HG03460 (cell line): ENCODE measurements at regions not wholly inside any gene's neighbourhood (a gene's known extent, or its start where the extent isn't known, plus 50 kb on each side); places are given as distances from the start of the nearest gene placed in this dataset.
A peak's percentile ranks its signal among the peaks of the same experiment; 100 is the strongest.

Experiments used
- ATAC-seq: cut with Tn5 transposase; IDR thresholded peaks from one replicate; pipeline ENCODE4 v1.9.1; 2021; ENCODE audit not compliant: unreplicated experiment

DNA sequence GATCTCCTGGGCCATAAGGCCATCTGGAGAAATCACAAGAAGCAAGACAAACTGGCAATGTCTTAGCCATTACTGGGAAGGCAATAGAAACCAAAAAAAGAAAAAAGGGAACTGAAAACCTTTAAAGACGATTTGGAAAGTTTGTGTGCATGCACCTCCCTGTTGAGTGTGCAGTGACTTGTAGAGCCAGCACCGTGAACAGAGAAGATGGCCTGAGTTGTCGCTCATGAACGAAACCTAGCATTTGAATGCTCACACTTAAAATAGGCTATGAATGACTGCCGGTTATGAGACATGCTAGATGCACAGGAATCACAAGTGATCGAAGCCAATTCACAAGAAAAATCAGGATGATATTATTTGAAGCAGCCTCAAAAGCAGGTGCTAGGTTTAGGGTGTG lies 151.3 kb upstream of the ADO start:
- ATAC-seq: peak; percentile 81

DNA sequence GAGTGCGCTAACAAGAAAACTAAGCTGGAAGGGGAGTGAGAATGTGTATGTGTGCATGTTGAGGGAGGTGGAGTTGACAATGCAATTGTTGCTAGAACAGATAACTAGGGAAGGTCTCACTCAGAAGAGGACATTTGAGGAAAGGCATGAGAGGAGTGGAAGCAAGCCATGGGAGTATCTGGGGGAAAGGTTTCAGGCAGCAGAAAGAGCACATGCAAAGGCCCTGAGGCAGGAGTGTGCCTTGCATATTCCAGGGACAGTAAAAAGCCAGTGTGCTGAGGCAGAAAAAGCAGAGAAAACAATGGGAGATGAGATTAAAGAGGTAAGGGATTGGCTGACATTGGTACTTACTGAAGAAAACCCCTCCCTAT lies 149.6 kb upstream of the ADO start:
- no peak for ATAC-seq

DNA sequence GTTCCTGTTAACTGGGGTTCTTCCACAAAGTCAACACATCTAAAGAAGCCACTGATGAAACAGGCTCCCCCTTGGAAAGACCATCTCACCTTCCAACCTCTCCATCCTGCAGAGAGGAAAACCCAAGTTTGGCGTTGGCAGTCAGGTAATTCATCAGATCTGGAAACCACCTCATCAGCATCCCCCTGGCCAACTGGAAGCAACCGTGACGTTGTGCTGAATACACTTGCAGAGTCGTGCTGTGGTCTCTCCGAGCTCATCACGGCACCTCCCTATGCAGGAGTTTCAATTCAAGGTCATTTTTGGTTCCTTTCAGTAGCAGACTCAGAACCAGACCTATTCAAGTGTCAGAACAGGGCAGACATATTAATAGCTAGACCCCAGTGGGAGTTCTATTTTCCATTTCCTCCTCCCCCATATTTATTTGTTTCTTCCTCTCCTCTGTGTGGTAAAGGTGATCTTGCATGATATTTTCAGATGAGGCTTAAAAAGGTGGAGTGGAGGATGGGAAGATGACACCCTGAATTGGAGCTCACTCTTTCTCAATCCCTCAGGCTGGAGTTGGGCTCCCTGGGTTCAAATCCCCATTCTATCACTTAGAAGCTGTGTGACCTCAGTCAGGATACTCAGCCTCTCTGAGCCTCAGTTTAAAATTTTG lies 149.1 kb upstream of the ADO start:
- peak; percentile 81 for ATAC-seq

DNA sequence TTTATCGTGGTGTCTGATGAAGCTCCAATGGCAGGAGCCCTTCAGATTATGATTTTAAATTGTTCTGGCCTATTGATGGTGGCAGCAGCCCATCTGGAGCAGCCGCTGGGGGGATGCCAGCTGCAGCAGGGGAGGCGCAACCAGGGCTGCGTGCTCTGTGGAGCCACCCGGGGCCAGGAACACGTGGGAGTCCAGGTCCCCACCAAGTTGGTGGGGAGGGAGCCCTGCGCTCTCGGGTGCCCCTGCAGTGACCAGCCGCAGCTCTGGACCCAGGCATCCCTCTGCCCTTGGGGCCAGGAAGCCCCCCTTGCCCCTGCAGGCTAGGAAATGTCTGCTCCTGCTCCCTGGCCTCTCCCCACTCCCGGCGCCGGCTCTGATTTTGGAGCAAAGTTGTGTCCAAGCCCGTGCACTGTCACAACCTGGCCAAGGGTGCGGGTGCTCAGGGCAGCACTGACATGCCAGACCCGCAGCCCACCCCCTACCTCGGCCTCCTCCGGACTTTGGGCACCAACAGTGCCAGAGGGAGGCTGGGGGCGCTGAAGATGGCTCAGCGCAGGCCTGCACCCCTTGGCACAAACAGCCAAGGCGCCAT lies 147.2 kb upstream of the ADO start:
- ATAC-seq: no peak

DNA sequence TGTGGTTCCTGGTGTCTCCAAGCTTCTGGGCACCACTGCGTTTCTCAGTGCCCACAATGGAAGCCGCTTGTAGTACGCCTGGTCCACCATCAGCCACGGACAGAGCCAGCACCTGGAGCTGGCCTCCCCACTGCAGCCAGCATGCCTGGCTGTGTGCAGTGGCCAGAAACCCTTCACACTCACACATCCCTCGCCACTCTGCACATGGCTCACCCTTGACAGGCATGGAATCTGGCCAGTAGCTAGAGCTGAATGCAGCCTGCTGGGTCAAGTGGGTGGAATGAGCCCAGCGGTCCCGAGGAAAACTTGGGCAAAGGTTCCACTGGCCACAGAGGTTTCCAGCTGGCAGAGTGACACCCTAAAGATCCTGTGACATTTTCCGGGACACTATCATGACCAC lies 146.0 kb upstream of the ADO start:
- no peak for ATAC-seq

DNA sequence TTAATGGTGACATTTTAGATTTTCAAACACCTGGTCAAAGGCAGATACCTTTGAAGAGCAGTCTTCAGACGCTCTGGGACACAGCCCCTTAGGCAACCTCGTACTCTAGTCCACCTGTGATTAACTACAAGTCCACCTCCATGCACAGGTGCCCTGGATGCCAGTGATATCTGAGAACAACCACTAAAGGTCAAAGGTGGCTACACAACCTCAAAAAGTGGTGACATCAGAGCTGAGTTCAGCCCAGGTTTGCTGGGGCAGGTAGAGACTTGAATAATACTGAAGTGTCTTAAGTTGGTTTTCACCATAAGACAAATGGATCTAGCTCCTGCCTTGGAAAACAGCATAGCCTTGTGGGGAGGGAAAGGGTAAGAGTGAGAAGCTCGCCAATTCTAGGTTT lies 143.4 kb upstream of the ADO start:
- no peak for ATAC-seq

DNA sequence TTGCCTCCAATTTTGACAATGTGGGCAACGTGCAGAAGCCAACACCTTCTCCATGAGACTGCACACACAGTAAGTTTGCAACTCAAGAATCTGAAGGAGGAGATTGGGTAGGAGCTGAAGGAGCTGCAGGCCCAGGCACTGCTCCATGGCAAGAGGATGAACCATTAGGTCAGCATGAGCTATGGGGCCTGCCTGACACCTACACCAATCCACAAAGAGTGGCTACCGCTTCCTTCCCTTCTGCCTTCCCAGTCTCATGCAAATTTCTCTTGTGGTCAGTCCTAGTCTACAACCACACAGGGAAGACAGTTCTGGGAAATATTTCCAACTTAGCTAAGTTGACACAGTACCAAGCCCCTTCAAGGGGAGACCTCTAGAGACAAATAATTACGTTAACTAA lies 142.0 kb upstream of the ADO start:
- no peak for ATAC-seq

DNA sequence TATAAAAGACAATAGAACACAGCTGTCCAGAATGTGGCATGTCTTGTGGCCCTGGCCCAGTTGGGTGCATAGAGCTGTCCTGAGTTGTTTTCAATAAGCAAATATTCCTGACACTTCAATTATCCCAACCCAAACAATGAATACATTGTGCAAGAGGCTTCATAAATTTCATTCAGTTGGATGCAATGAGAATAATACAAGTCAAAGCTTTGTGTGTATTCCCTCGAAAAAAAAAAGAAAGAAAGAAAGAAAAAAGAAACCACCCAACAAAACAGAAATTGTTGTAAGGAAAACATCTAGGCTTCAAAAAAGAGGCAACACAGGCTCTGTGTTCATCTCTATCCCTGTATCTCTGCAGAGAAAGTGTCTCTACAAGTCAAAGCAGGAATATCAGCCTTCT lies 138.7 kb upstream of the ADO start:
- ATAC-seq: no peak

DNA sequence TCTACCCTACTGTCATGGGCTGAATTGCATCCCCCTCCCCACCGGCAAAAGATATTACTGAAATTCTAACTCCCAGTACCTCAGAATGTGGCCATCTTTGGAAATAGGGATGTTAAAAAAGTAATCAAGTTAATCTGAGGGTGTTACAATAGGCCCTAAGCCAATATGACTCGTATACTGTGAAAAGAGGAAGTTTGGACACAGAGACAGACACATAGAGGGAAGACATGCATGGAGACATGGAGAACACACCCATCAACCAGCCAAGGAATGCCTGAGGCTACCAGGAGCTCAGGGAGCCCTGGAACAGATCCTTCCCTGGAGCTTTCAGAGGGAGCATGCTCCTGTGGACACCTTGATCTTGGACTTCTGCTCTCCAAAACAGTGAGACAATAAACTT lies 138.2 kb upstream of the ADO start:
- no peak for ATAC-seq

DNA sequence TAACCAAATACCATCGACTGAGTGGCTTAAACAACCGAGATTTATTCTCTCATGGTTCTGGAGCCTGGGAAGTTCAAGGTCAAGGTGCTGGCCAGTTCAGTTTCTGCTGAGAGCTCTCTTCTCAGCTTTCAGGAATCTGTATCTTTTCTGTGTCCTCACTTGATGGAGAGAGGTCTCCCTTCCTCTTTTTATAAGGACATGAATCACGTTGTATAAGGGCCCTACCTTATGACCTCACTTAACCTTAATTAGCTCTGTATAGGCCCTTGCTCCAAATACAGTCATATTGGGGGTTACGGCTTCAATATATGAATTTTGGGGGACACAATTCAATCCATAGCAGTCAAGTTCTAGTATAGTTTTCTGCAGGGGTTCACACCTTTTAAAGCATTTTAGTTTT lies 135.2 kb upstream of the ADO start:
- ATAC-seq: no peak

DNA sequence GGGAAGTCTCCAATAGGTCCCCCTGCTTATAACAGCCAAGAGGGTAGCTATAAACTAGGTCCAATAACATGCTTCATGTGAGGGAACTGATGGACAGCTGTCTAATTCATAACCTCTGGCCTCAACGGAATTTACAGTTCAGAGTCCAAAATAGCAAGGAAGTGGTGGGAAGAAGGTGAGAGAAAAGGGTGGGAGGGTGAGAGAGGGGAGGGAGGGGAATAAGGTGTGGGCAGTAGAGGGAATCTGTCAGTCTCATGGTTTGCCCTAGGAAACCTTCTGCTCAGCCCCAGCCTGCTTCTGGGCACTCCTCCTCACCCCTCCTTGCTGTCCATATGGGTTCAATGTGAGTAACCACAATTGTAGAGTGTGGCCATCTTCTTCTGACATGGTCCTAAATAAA lies 133.4 kb upstream of the ADO start:
- no peak for ATAC-seq

DNA sequence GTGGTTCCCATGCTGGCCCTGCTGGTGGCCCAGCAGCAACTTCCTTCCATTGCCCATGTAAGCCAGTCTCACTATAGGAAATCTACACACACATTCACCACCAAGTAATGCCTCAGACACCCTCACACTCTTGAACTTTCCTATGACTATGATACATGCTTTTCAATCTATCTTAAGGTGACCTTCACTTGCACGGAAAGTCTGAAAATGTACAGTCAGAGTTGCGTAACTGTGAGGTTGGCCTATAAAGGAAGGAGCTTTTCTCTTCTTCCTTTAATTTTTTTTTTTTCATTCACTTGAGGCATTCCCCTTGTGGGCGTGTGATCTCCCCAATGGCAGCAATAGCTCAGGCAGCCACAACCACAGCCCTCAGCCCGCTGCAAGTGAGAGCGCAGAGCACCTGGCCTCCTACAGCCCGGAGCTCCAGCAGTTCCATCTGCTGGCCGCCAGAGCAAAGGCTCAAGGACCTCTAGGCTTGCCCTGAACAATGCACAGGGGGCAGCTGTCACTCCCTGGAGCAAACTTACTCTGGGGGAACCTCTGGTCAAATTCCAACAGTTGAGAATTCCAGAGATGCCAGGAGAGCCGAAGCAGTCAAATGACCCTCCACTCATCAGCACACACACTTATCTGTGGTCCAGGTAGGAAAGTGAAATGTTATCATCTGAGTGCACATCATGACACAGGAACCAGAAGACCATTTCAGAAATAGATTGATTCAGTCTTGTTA lies 123.1 kb upstream of the ADO start:
- ATAC-seq: peak; percentile 96

DNA sequence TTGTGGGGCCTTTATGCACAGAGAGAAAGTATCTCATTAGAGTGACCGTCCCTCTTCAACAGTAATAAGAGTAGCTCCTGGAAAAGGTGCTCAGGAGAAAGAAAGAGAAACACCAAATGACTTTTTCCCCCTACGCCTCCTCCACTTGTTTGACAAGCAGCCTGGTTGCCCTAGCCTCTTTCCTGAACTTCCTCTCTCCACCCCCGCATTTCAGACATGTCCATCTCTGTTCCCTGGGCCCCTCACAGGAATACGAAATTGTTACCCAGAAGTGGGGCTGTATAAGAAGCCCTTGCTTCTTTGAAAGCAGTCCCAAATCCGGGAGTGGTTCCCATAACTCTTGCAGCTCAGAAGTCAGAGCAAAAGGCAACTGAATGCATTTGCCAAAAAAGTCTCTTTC lies 119.6 kb upstream of the ADO start:
- ATAC-seq: no peak

DNA sequence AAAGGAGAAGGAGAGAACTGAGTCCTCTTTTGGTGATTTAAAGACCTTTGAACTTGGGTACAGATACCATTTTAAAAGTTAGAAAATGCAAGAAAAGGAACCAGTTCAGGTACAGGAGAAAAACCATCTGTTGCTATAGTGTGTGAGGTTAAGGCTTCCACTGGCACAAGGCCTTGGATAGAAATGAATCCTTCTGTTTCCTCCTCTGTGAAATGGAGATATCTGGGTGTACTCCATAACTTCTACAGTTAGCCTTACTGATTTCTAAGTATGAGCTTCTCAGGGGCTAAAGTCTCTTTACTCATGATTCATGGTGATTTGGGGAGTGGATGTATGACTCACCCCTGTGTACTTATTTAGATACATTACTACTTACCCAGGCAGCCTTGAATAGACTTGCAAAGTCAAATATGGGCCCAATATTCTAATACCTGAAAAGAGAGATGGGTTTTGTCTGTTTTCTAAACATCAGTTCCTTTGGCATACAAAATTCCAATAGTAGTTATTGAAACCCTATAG lies 117.2 kb upstream of the ADO start:
- ATAC-seq: no peak

DNA sequence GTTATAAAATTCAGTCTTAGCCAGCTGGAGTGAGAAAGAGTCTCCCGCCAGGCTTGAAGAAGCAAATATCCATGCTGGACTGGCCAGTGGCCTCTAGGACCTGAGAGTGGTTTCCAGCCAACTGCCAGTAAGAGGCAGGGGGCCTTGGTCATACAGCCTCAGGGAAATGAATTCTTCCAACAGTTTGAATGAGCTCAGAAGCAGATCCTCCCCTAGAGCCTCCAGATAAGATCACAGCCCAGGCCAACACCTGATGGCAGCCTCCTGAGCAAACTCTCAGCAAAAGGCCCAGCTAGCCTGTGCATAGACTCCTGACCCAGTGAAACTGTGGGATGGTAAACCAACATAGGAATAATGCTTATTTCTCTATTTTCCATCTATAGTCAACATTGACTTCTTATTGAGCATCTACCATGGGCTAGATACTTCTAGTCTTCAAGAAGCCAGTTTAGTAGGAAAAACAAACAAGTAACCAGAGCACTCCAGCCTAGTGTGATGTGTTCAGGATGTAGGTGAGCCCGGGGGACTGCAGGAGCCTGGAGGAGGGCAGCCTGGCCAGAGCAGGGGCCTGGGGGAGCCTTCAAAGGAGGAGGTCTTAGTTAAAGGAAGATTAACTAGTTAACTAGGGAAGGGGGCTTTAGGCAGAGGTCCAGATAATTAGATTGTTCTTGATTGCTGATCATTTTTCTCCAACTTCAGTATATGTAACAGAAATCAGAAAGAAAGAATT lies 115.4 kb upstream of the ADO start:
- ATAC-seq: no peak

DNA sequence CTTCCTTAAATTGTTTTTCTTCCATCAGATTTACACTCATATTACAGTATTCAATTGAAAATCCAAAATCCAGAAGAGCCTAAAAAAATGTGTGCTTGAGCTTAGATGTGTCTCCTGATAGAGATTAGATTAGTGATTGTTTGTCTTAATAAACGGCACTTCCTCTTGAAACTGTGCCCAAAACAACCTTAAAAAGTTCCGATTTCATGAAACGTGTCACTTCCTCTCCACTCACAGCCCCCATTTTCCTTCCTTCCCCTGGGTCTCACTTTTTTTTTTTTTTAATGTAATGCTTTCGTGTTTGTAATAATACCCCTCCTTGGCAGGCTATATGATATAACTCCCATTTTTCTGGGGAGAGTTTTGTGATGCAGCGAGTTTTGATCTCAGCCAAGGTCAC lies 114.8 kb upstream of the ADO start:
- no peak for ATAC-seq

DNA sequence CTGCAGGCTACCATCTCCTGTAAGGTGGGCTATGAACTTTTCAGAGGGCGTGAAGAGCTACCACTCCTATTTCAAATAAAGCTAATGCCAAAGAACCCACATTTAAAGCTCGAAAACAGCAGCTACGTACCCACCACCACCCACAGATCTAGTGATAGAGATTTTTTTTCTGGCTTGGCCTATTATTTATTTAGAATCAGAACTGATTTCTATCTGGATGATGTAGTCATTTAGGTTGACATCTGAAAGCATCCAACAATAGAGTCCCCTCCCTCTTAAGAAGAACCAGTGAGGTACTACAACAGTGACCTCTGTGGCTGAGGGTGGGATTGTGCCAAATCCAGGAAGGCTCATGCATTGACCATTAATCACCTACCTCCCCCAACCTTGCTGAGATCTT lies 113.8 kb upstream of the ADO start:
- no peak for ATAC-seq

DNA sequence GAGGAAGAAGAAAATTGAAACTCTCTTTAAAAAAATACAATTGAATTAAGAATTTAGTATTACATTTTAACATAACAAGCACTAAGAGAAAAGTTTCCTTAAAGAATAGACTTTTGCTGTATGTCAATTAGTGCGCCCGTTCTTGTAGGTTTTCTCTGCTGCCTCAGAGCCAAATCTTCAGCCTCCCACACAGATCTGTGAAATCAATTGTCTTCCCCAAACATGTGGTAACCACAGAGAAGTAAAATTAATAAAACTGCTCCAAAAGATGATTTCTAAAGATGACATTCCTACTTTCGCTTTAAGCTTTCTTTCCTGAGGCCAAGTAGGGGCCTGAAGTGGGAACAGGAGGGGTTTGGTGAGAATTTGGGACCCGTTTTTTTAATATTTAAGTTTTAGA lies 113.2 kb upstream of the ADO start:
- no peak for ATAC-seq

DNA sequence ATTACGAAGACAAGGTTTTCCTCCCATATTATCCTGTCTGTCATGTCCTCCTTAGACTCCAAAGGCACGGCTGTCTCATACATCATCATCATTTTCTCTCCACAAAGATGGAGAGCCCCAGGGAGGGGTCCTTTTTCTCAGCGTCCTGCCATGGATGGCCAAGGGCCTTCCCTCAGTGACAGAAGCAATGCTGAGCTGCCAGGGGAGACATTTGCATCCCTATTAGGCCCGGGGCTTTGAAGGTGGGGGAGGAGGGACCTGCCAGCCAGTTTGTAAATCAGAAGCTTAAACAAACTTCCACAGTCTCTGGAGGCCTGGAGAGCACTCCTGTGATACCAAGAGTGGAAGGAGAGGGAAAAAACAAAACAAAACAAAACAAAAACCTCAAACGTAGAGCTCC lies 112.4 kb upstream of the ADO start:
- ATAC-seq: no peak

DNA sequence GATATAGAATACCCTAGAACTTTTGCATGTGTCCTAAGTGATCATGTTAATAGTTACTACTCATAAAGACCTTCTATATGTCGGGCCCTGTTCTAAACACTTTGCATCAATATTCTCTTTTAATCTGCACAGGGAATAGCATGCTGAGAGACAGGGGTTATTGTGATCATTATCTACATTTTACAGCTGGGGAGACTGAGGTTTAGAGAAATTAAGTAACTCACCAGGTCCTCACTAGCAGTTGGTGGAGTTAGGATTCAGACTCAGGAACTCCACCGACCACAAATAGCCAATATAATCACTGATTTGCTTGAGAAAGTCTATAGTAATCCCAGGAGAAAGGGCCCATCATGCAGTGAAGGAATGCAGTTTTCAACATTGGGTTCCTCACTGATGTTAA lies 111.2 kb upstream of the ADO start:
- ATAC-seq: no peak

DNA sequence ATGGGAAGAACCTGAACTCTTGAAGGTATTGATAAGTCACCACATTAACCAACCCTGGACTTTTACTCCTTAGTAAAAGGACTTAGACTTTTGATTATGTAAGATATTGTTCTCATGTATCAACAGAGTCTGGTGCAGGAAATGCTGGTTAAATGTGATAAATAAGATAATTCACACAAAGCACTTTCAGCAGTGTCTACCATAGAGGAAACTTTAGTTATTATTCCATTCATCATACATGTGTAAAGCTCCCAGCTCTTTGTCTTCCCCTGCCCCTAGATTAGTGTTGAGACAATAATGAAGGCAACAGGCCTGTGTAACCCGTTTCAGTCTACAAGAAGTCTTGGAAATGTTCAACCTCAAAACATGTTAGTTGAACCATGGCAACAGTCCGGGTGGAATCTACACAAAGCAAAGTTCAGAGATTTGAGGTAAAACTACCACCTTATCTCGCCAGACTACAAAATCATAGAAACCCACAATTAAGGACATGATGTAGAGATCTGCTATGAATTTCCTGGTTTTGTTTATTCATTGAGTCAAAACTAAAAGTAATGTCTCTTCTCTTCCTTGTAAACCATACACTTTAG lies 109.9 kb upstream of the ADO start:
- no peak for ATAC-seq
